Activated CD8-positive, alpha-beta memory T cell treated with anti-CD3 and anti-CD28 coated beads, Interleukin-2, amount 50 U/mL, for 24 hours (primary cell): ENCODE measurements at regions not wholly inside any gene's neighbourhood (a gene's known extent, or its start where the extent isn't known, plus 50 kb on each side); places are given as distances from the start of the nearest gene placed in this dataset.
A peak's percentile ranks its signal among the peaks of the same experiment; 100 is the strongest.
"Not testable (repeated sequence)": the region's sequence is repeated elsewhere in the genome, so short reads cannot be mapped to it uniquely, and the experiment has no call there.

Experiments used
- DNase-seq: peaks from one replicate; pipeline ENCODE4 v3.0.0-alpha.2; 2020; ENCODE audit errors: extremely low read depth

GRCh38 chr17:77619851-77620250 lies 338.7 kb upstream of the TNRC6C start:
- DNase-seq, result no peak

- no peak for DNase-seq
Measured at GRCh38 chr17:77620282-77620681, 338.2 kb upstream of the TNRC6C start.

GRCh38 chr17:77622084-77622483 lies 336.4 kb upstream of the TNRC6C start:
- not testable (repeated sequence) for DNase-seq

GRCh38 chr17:77622647-77623046 lies 335.9 kb upstream of the TNRC6C start:
- DNase-seq, result no peak

- DNase-seq, result not testable (repeated sequence)
Measured at GRCh38 chr17:77623321-77623720, 335.2 kb upstream of the TNRC6C start.

GRCh38 chr17:77628035-77628434 lies 330.5 kb upstream of the TNRC6C start:
- no peak for DNase-seq

GRCh38 chr17:77629284-77629683 lies 329.2 kb upstream of the TNRC6C start:
- DNase-seq, result not testable (repeated sequence)

GRCh38 chr17:77631307-77631706 lies 327.2 kb upstream of the TNRC6C start:
- DNase-seq, result no peak

GRCh38 chr17:77632619-77633018 lies 325.9 kb upstream of the TNRC6C start:
- DNase-seq, result no peak

- DNase-seq, result no peak
Measured at GRCh38 chr17:77634710-77635109, 323.8 kb upstream of the TNRC6C start.

- no peak for DNase-seq
Measured at GRCh38 chr17:77635176-77635575, 323.3 kb upstream of the TNRC6C start.

- not testable (repeated sequence) for DNase-seq
Measured at GRCh38 chr17:77635785-77636184, 322.7 kb upstream of the TNRC6C start.

GRCh38 chr17:77636835-77637817 lies 321.4 kb upstream of the TNRC6C start:
- no peak for DNase-seq

GRCh38 chr17:77637818-77638575 lies 320.5 kb upstream of the TNRC6C start:
- DNase-seq, result no peak

GRCh38 chr17:77640252-77640651 lies 318.3 kb upstream of the TNRC6C start:
- no peak for DNase-seq

GRCh38 chr17:77640916-77641605 lies 317.4 kb upstream of the TNRC6C start:
- no peak for DNase-seq

- no peak for DNase-seq
Measured at GRCh38 chr17:77641718-77642117, 316.8 kb upstream of the TNRC6C start.

GRCh38 chr17:77644181-77645071 lies 314.1 kb upstream of the TNRC6C start:
- DNase-seq, result no peak

GRCh38 chr17:77645072-77646045 lies 313.1 kb upstream of the TNRC6C start:
- peak; percentile 23 for DNase-seq

GRCh38 chr17:77646046-77646430 lies 312.5 kb upstream of the TNRC6C start:
- no peak for DNase-seq
